Mammary epithelial cell (primary cell): ENCODE measurements at regions not wholly inside any gene's neighbourhood (a gene's known extent, or its start where the extent isn't known, plus 50 kb on each side); places are given as distances from the start of the nearest gene placed in this dataset.

Source experiments
- CTCF ChIP-seq, 2 donors: IDR thresholded peaks in 1 of 2; conservative IDR thresholded peaks in 1 of 2; 2 replicates each; pipeline ENCODE4 v1.5.1; 2011 to 2012; ENCODE audit warnings: inconsistent platforms in 2 of 2, low read length in 2 of 2, mild to moderate bottlenecking in 2 of 2, control low read depth in 1 of 2, low read depth in 1 of 2; ENCODE audit not compliant: insufficient read depth in 1 of 2; ENCODE audit errors: extremely low read depth in 1 of 2
- EZH2 ChIP-seq: IDR thresholded peaks from 2 replicates; pipeline ENCODE4 v1.6.1; 2012; ENCODE audit warnings: low read length, inconsistent platforms, borderline replicate concordance

GRCh38 chr13:76338003-76338402 is 548.2 kb downstream of the KCTD12 start:
- no peak for TF ChIP-seq CTCF (conservative IDR thresholded peaks at IDR 0.05 in 1 of 2, IDR thresholded peaks at IDR 0.05 in 1 of 2; ENCODE audit: extremely low read depth in 1 of 2, insufficient read depth in 1 of 2, low read depth in 1 of 2, low read length in 2 of 2)
- no peak for TF ChIP-seq EZH2
